K562 (cell line): ENCODE measurements at regions not wholly inside any gene's neighbourhood (a gene's known extent, or its start where the extent isn't known, plus 50 kb on each side); places are given as distances from the start of the nearest gene placed in this dataset.

ENCODE experiments used
- ATAC-seq: fragments of 200-7000 bp; cut with Tn5 transposase; 3 replicates; pipeline ENCODE4 v1.9.1; 2020; ENCODE audit warnings: moderate library complexity
- BruUV-seq: library from RNA; stranded (reverse); fragments of 400-500 nt; replicated peaks from 2 replicates; lab custom pipeline; 2021; lab: Mats Ljungman, UMichigan
- CTCF ChIA-PET: fragments of 300-600 bp; formaldehyde crosslinking; extraction: SDS; loops from one replicate; lab custom pipeline; 2021; ENCODE audit warnings: low intra/inter-chr PET ratio; lab: Yijun Ruan, JAX
- POLR2A ChIA-PET: fragments of 300-600, 350-650 bp; sonication (Branson Sonifier 250); formaldehyde crosslinking; extraction: SDS; loops from one replicate; lab custom pipeline; 2021; ENCODE audit warnings: antibody characterized with exemption, inconsistent platforms; lab: Yijun Ruan, JAX
- DNase-seq, 4 experiments: peaks; one replicate each; pipeline versions ENCODE4 v3.0.0 to v3.0.0-alpha.2; 2011 to 2018; ENCODE audit warnings: low spot score in 3 of 4, mixed read lengths in 3 of 4; ENCODE audit errors: extremely low read depth in 1 of 4
- FAIRE-seq: peaks from 2 replicates; lab custom pipeline; 2011; peaks lifted over from hg19 to GRCh38; lab: Jason Lieb, UNC
- H2AFZ ChIP-seq: 2 replicates; pipeline ENCODE4 v1.6.0; 2011; ENCODE audit warnings: low read depth, low read length, control low read depth, inconsistent platforms
- H3K27ac ChIP-seq: fragments of 200-600 bp; 3 replicates; pipeline ENCODE4 v1.8.0; 2011; ENCODE audit warnings: low read depth, mild to moderate bottlenecking, control low read depth, inconsistent platforms, low read length, moderate library complexity, mixed read lengths; ENCODE audit errors: extremely low read depth
- H3K27me3 ChIP-seq, 2 experiments: fragments of 300-600 bp in 1 of 2; 2 replicates in 1 of 2; 3 replicates in 1 of 2; pipeline versions ENCODE4 v1.6.0 to v1.8.0; 2011; ENCODE audit warnings: inconsistent platforms in 2 of 2, low read length in 2 of 2, mild to moderate bottlenecking in 1 of 2, mixed read lengths in 1 of 2, moderate library complexity in 1 of 2; ENCODE audit not compliant: control insufficient read depth in 2 of 2, insufficient read depth in 2 of 2
- H3K36me3 ChIP-seq: fragments of 300-600 bp; 3 replicates; pipeline ENCODE4 v1.8.0; 2011; ENCODE audit warnings: mild to moderate bottlenecking, low read length, inconsistent platforms; ENCODE audit not compliant: control insufficient read depth, insufficient read depth
- H3K4me1 ChIP-seq, 2 experiments: fragments of 200-600 bp in 1 of 2; replicated peaks in 1 of 2; 2 replicates in 1 of 2; 3 replicates in 1 of 2; pipeline versions ENCODE4 v1.5.1 to v1.8.0; 2011; ENCODE audit warnings: inconsistent platforms in 2 of 2, low read length in 2 of 2, mild to moderate bottlenecking in 1 of 2, mixed read lengths in 1 of 2, moderate library complexity in 1 of 2; ENCODE audit not compliant: control insufficient read depth in 2 of 2, insufficient read depth in 2 of 2
- H3K4me2 ChIP-seq: 2 replicates; pipeline ENCODE4 v1.6.1; 2011; ENCODE audit warnings: low read length, control low read depth, inconsistent platforms, mixed read lengths; ENCODE audit not compliant: insufficient read depth
- H3K4me3 ChIP-seq: fragments of 200-600 bp; sonication (generic), shearing (Covaris generic); 2 replicates; pipeline ENCODE4 v1.5.1; 2016; ENCODE audit warnings: control low read depth, inconsistent platforms
- H3K79me2 ChIP-seq: fragments of 200-600 bp; 3 replicates; pipeline ENCODE4 v1.8.0; 2011; ENCODE audit warnings: low read length, inconsistent platforms; ENCODE audit not compliant: control insufficient read depth, insufficient read depth
- H3K9ac ChIP-seq, 2 experiments: 2 replicates each; pipeline versions ENCODE4 v1.6.0 to v1.6.1; 2011; ENCODE audit warnings: low read depth in 2 of 2, low read length in 2 of 2, control low read depth in 1 of 2, inconsistent platforms in 1 of 2, mild to moderate bottlenecking in 1 of 2, mixed read lengths in 1 of 2; ENCODE audit not compliant: insufficient read depth in 1 of 2
- H3K9me1 ChIP-seq: one replicate; pipeline ENCODE4 v1.6.0; 2011; ENCODE audit warnings: inconsistent platforms, mild to moderate bottlenecking, low read length, moderate library complexity; ENCODE audit not compliant: control insufficient read depth, insufficient read depth
- H3K9me3 ChIP-seq: replicated peaks from 2 replicates; pipeline ENCODE4 v1.5.1; 2011; ENCODE audit warnings: low read depth, low read length, inconsistent platforms; ENCODE audit not compliant: control insufficient read depth, insufficient read depth
- H4K20me1 ChIP-seq: replicated peaks from 2 replicates; pipeline ENCODE4 v1.6.1; 2011; ENCODE audit warnings: low read length, inconsistent platforms, mixed read lengths; ENCODE audit not compliant: control insufficient read depth, insufficient read depth
- FOXA3 ChIP-seq, 2 experiments: fragments of 450-650 bp in 1 of 2; sonication (generic) in 1 of 2; formaldehyde crosslinking; IDR thresholded peaks in 1 of 2; conservative IDR thresholded peaks in 1 of 2; 2 replicates each; pipeline versions ENCODE4 v1.4.0 to v1.8.0; 2020 to 2022; ENCODE audit warnings: mild to moderate bottlenecking in 2 of 2, missing genetic modification reagents in 1 of 2
- NR3C1 ChIP-seq: sonication (generic); formaldehyde crosslinking; IDR thresholded peaks from 2 replicates; pipeline ENCODE4 v1.8.1; 2022; ENCODE audit warnings: missing genetic modification reagents
- in situ Hi-C: fragments of 300-500 bp; cut with MboI; formaldehyde crosslinking; loops from 4 replicates; pipeline ENCODE4 v1.15.0; 2018; ENCODE audit warnings: inconsistent platforms, mixed read lengths
- intact Hi-C: fragments of 100-400 bp; cut with micrococcal nuclease; formaldehyde crosslinking; loops from 2 replicates; pipeline ENCODE4 v1.14.2; 2022
- TF ChIP-seq, protein P1 (sequence below), 2 experiments: fragments of 450-650 bp in 1 of 2; IDR thresholded peaks; 2 replicates each; pipeline ENCODE4 v1.6.1; 2011 to 2017; ENCODE audit warnings: low read depth in 2 of 2, antibody characterized with exemption in 1 of 2, borderline replicate concordance in 1 of 2, low read length in 1 of 2, mild to moderate bottlenecking in 1 of 2, mixed read lengths in 1 of 2; ENCODE audit not compliant: control insufficient read depth in 1 of 2

DNA sequence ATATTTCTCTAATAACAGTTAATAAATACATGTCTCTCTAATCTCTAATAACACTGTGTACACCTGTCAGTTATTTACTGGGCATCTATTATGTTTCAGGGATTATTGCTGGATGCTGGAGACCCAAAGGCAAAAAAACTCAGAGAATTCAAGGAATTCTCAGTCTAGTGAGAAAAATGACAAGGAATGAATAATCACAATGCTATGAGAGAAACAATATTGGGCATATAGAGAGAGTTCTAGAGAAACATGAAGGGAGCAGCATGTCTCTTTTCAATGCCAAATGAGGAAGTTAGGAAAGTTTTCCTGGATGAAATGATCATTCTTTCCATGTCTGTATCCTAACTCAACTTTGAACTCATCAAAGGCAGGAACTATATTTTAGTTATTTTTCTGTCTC lies 82.8 kb downstream of the TNFSF18 start (continued):
- TF ChIP-seq, protein P1, sequence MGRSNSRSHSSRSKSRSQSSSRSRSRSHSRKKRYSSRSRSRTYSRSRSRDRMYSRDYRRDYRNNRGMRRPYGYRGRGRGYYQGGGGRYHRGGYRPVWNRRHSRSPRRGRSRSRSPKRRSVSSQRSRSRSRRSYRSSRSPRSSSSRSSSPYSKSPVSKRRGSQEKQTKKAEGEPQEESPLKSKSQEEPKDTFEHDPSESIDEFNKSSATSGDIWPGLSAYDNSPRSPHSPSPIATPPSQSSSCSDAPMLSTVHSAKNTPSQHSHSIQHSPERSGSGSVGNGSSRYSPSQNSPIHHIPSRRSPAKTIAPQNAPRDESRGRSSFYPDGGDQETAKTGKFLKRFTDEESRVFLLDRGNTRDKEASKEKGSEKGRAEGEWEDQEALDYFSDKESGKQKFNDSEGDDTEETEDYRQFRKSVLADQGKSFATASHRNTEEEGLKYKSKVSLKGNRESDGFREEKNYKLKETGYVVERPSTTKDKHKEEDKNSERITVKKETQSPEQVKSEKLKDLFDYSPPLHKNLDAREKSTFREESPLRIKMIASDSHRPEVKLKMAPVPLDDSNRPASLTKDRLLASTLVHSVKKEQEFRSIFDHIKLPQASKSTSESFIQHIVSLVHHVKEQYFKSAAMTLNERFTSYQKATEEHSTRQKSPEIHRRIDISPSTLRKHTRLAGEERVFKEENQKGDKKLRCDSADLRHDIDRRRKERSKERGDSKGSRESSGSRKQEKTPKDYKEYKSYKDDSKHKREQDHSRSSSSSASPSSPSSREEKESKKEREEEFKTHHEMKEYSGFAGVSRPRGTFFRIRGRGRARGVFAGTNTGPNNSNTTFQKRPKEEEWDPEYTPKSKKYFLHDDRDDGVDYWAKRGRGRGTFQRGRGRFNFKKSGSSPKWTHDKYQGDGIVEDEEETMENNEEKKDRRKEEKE (IDR thresholded peaks at IDR 0.05; ENCODE audit: borderline replicate concordance in 1 of 2, control insufficient read depth in 1 of 2, low read depth in 2 of 2, low read length in 1 of 2) = no peak

DNA sequence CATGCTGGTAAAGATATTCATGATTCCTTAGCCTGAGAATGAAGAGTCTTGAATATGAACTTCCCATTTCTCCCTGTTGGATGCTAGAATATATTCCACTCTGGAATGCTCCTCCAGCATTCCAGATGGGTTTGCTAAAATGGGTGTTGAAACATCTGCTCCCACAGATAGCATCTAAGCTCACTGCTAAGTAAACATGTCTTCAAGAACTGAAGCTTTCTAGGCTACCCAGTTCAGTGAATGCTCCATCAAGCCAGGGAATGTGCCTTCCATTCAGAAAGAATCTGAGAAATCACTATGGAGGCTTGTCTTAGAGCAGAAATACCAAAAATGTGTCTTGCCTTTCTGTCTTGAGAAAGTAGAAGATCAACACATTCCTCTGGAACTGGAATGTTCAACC lies 81.1 kb downstream of the TNFSF18 start:
- intact Hi-C loops = loop anchor here (10.0 kb wide), 1 partner anchor 235 kb away; the partner anchor contains the start of gene TNFSF4
- no peak overlapping the region for H3K4me3 ChIP-seq
- ChIA-PET POLR2A (no interaction called here), CTCF (no interaction called here)
- no peaks in the 10 kb centered on the region for H3K4me1 ChIP-seq
- H3K36me3 ChIP-seq = no peaks in the 10 kb centered on the region
- no peaks in the 10 kb centered on the region for H3K9me3 ChIP-seq
- H3K9me1 ChIP-seq = no peaks in the 10 kb centered on the region
- no peak overlapping the region for H3K9ac ChIP-seq
- H3K27me3 ChIP-seq = no peaks in the 10 kb centered on the region
- no peak overlapping the region for H3K4me2 ChIP-seq
- no peak overlapping the region for H2AFZ ChIP-seq
- no peaks in the 10 kb centered on the region for H3K79me2 ChIP-seq
- FAIRE-seq (no peak), ATAC-seq (no peak)
- H3K27ac ChIP-seq = no peak overlapping the region
- peak in 1 of 2 experiments; percentile 97; a peak in 2 of 4 replicates for TF ChIP-seq FOXA3 (CRISPR knock-in tag; conservative IDR thresholded peaks at IDR 0.05 in 1 of 2, IDR thresholded peaks at IDR 0.05 in 1 of 2)
- no peak for TF ChIP-seq NR3C1 (CRISPR knock-in tag)
- TF ChIP-seq, all 486 proteins: peak for 1
- no peak for DNase-seq
- in situ Hi-C loops = no loop called here
- no TSS peak for BruUV-seq
- no peaks in the 10 kb centered on the region for H4K20me1 ChIP-seq
